Amniotic epithelial cell (primary cell): ENCODE measurements at regions not wholly inside any gene's neighbourhood (a gene's known extent, or its start where the extent isn't known, plus 50 kb on each side); places are given as distances from the start of the nearest gene placed in this dataset.

ENCODE experiments used
- DNase-seq: peaks from one replicate; pipeline ENCODE4 v3.0.0-alpha.2; 2010; ENCODE audit warnings: low read depth

DNA sequence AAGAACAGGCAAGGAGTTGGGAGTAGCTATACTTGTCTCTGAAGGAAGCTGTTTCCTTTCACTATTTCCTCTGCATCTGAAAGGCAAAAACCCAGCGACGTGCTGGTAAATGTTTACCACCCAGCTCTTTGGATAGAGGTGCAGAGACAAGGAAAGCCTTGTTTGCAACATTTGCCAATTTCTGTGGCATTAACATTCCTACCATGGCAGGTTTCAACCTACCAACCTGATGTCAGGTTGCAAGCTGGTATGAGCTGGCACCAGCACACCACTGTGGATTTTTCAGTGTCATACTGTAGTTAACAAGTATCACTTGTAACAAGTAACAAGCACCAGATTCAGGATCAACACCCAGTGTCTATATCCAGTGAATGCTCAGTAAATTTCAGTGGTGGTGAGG, 294.8 kb upstream of the TMPO start:
- DNase-seq: no peak

DNA sequence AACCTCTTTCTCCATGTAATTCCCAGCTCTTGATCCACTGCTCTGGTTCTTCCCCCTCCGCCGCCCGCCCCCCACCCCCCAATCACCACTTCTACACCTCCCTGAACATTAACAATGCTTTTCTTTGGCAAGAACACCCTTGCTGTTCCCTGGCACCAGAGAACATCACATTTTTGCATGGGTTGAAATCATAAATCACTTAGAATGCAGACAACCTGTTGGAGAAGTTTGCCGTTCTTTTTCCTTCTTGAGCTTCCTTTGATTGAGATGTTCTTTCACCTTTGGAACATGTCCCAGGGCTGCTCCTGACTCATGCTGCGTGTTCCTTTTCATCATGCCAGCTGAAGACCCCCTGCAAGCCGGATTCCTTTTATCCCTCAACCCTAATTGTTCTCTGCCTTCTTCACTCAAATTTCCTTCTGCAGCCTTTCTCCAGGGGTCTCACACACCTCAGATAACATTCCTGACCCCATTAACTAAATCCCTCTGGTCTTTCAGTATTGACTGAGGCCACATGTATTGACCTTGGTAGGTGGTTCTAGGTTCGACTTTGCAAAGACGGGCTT, 294.1 kb upstream of the TMPO start:
- DNase-seq: no peak

DNA sequence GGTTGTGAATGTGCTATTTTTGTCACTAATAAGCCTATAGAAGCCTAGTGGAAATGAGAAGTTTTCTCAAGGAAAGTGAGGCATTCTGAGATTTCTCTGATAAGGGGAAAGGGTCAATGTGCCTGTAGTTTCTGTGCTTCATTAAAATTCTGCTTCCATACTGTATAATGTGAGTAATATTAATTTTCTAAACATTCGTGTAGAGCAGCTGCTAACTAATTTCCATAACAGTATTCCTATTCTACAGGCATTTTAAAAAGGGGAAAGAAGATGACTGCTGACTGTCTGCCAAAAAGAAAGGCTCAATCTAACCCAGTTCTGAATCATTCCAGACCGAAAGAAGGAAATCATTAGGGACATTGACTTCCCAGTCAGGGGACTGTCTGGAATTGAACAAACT, 293.3 kb upstream of the TMPO start:
- no peak for DNase-seq

DNA sequence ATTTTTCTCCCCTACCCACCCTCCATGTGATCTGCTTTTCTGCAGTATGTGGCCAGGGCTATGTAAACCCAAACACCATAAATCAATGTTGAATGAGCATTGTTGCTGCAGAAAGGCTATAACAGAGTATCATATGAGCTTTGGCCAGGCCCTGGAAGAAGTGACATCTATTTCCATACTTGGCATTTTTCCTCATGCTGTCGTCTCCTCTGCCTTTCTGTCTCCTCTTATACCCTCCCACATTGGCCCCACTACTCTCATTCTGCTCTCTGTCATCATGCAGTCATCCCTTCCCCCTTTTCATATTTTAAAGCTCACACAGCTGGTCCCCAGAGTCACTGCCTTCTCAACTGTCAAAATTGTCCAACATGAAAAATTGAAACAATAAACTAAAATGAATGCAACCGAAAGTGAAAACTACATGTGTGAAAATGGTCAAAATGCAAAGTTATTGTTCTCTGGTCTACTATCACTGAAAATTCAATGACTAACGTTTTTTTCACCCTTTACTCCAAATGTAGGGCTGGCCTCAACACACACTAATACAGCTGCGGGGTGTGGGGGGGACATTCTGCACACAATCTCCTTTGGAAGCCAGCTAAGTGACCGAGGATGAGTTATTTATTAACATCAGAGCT, 290.7 kb upstream of the TMPO start:
- no peak for DNase-seq

DNA sequence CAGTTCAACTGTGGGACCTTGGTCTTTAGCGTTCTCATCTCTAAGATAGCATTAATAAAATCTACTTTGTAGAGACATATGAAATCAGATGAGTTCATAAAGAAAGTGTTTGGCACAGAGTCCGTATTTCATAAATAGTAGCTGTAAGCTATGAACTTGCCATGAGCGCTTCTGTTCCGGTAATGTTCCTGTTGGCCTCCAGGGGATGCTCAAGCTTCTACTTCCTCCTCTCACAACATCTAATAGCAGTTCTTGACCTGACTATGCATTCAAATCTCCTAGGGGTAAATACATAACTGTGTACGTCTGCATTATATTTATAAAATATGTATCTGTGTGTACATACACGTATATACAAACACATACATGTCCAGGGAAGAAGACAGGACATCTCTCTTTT, 288.2 kb upstream of the TMPO start:
- DNase-seq: peak; percentile 8

DNA sequence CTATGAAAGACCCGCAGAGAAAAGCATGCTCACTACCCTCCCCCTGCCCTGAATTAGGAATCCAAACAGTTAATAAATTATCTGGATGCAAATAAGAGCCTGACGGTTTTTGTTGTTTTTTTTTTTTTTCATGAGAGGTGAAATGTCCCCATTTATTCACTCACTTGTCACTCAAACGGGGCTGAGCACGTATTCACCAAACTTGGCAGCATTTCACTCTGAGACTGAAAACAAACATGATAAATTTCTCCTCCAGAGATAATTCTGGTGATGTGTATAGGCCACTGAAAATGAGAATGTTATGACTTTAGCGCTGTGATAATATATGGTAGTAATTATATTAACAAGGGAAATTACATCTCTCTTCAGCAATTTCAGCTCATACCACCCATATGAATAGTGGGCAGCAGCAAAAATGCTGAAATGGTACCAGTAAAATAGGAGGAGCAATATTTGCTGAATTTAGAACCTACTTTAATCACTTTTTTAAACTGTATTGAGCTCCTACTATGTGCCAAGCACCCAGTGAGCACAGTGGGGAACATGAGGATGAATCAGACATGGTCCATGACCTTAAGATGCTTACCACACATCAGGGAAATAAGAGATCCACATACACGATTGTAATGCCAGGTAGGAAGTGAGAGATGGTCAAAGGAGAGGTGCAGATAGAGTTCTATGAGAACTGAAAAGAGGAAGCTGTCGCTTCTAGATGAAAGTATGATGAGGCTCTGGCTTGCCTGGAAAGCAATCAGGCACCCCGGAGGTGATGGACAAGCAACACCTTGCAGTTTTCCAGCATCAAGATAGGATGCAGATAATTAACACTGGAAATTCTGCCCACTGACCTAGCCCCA, 286.5 kb upstream of the TMPO start:
- DNase-seq: no peak

DNA sequence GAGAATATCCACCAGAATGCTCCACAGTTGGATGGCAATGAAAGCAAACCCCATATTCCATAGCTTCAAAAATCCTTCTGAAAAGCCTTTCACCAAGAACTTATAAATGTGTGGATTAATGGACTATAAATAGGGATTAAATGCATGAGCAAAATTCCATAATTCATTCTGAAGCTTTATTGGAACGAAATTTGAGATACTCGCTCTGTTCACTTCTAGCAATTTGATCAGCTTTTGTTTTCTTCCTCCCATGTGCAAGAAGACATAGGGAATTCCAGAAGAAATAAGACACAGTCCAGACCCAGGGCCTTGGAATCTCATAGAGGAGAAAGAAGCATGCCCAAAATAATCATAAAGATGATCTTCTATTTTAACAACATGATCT, 285.9 kb upstream of the TMPO start:
- no peak for DNase-seq

DNA sequence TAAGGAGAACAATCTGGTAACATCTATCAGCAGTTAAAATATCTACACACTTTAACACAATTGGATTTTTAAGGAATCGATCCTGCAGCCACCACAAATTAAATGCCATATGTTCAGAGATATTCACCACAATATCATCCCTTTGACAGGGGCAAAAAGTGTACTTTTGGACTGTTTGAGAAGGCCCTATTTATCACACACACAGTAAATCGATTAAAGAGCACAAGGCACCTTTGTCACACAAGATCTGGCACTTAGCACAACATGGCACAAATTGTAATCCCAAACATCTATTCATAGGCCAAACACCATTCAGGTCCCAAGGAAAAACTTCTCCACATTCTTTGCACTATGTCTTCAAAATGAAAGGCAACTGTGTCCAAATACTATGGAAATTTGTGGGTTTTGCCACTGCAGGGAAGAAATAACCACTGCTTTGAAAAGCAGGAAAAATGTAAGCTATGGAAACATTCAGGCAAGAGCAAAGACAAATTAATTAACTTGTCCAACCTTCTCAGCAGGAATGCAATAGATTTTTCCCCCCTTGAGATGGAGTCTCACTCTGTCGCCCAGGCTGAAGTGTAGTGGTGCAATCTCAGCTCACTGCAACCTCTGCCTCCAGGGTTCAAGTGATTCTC, 282.5 kb upstream of the TMPO start:
- DNase-seq: no peak

DNA sequence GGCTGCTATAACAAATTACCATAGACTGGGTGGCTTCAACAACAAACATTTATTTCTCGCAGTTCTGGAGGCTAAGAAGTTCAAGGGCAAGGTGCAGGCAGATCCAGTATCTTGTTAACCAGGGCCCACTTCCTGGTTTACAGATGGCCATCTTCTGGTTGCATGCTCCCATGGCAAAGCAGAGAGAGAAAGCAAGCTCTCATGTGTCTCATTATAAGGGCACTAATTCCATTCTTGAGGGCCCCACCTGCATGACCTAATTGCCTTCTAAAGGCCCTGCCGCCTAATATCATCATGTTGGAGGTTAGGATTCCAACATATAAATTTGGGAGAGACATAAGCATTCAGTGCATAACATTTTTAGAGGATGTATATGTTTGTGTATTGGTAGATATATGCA, 280.1 kb upstream of the TMPO start:
- DNase-seq: no peak

DNA sequence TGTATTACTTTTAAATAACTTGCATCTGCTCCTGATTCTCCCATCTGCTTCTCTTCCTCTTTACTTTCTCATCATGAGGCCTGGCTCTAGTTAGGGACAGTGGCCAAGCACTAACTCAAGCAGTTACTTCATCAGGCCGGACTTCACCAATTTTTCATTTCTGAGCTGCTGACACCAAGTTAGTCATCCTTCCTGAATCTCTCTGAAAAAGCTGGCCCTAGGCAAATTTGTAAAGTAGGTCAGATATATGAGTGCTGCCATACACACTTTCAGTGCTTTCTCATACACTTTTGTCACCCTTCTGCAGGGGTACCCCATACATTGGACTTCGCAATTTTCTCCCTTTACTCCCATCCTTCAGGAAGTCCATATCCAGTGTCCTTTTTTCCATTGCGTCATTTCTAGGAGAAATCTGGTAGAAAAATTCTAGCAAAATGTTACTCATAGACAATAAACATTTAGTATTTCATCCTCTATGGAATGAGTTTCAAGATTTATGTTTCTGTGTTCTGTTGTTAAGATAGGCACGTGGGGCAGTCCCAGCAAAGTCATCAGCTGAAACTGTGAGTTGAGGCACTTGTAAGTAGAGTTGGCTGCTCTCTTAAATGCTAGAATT, 276.8 kb upstream of the TMPO start:
- DNase-seq: peak; percentile 48

DNA sequence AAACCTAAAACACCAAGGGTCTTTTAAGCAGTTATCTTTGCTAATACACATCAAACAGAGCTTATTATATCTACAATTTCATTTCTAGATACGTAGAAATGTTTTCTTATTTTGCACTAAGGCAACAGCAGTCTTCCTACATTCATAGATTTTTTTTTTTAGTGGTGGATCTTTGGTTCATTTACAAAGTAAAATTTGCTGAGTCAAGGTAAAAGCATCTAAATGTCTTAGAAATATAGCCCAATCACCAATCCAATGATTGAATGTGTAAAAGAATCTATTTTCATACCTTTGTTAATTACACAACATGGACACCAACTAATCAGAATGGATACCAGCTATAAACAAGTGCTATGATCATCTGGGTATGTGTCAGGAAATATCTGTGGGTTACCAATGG, 272.2 kb upstream of the TMPO start:
- DNase-seq: no peak

DNA sequence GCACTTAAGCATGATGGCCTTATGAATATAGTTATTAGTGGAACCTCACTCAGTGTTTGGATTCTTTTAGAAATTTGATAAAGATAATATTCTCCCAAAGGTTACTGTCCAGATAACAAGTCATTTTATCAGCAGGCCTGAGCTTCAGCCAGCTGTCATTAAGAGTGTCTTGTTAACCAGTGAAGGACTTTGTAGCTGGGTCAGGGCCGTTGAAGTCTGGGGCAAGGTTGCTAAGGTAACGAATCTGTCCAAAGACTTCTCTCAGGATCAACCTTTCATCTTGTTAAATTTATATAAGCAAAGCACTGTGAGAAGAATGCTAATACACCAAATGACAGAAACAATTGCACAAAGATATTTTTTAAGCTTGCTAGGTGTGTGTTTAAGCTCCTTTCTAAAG, 271.3 kb upstream of the TMPO start:
- no peak for DNase-seq

DNA sequence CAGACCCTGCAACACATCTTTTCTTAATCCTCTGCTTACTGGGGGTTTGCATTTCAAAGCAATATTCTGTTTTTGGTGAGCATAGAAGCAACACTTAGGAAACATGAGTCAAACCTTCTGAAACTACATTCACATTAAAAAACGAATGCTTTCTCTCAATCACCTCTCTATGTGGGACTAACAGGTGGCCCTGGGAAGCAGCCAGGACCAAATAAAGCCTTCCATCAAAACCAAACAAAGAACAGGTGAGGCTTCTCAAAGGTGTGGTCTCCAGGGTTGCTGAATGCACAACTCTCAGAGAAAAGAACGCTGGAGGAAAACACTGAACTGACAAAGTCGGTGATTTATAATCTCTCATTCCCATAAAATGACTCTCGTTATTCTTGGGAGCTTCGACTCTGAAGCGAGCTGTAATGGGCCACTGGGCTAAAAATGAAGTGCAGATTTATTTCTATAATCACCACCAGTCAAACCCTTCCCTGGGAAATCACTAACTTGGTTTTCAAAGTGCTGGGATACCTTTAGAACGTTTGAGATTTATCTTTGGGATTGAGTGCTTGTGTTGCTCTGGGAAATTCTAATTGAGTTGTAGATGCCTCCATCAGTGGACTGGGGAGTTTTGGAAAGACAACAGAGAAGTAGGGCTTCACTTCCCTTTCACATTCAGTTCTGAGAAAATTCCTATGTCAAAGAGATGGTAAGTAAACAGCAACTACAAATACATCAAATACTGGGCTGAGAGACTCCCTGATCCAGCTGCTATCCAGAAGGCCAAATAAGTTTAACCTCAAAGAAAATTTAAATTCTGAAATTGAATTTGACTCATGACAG, 262.0 kb upstream of the TMPO start:
- DNase-seq: no peak

DNA sequence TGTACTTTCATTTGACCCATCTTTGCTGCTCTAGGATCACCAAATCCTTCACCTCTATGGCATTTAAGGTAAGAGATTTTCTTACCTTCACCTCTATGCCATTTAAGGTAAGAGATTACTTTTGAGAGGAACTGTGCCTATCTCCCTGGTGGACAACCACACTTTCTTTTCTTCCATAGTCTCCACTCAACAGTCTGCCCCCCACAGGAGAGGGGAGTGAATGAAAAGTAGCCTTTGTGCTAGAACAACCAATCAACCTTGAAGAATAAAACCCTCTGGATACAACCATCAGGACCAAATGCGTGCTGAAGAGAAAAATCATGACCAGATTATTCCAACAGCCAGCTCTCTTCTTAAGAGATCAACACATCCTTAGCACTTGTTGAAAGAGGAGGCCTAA, 258.6 kb upstream of the TMPO start:
- DNase-seq: no peak

DNA sequence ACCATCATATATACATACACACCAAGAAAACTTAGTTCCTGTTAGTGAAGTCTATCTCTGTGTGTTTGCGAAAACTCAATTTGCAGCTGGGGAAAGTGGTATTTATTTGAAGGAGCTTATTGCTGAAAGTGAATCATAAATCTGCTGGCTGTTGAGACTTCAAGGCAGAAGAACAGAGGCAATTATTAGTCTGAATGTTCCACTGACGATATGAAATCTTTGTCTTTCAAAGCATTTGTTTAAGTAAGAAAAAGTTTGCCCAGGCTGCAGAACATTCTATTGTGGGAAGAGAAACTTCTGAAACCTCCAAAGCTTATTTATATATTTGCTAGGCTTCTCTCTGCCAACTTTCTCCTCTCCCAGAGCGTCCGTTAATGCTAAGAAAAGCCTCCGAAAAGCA, 255.7 kb upstream of the TMPO start:
- no peak for DNase-seq

DNA sequence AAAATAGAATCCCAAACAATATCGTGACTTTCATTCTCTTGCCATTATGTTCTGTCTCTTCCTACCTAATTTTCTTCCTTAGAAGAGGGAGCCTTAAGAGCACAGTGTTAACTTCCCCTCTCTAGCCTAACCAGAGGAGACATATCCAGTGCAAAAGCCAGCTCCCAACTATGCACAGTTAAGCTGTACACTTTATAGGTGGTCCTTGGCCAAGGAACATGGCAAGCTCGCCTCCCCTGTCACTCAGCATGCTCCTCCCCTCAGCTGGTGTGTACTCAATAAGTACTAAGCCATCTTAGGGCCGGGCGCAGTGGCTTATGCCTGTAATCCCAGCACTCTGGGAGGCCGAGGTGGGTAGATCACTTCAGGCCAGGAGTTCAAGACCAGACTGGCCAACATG, 255.1 kb upstream of the TMPO start:
- no peak for DNase-seq

DNA sequence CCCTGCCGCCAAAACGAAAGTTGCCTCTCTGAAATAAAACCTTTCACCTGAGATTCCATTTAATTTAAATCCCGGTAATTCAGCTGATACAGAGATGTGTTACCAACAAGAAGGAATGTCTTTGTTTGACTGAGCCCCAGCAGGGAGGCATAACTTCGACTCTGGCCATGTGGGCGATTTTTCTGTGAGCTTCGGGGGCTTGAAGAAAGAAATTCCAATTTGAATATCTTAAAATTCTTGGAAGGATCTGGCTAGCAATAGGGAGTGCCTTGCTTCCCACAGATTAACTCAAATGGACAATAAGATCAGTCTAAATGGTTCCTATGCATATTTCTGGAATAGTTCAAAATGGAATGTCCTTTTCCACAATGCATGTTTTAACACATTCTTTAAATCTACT, 252.5 kb upstream of the TMPO start:
- DNase-seq: no peak

DNA sequence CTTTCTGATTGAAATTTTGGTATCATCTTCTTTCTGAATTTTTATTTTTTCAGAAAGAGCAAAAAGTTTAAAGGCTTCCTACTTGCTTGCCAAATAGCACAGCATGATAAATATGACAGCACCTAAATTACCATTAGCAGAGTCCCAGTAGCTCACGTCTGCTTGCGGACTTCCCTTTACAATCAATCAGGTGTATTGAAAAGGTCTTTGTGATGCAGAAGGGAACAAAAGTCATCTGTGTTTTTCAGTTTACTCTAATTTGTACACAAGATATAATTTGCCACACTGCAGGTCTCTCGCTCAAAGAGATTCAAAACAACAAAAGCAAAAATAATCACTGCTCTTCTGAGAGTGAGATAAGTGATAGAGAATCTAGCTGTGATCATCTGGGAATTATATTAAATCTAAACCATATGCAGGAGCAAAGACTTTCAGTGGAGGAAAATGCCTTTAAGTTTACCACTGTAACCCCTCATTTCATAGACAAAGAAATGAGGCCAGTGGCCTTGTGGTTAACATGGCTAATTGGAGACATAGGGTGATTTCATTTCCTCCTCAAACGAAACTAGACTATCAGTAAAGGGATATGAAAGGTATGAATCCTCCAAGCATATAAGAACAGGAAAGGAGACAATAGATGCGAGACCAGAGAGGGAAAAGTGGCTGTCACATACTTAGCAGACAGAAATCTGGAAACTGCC, 240.8 kb upstream of the TMPO start:
- DNase-seq: no peak

DNA sequence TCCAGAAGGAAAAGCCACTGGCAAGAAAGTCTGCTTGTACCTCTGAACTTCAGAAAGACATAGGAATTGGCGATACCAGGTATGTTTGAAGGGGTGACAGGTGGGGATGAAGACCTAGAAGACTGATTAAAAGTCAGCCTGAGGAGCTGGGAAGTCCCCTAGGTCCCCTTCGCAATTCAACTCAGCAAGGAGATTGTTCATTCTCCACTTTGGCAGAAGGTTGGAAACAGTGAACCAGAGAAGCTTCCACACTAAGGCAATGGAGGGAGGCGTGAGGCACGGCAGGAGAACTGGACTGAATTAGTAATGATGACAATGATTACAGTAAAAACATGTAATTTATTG, 240.3 kb upstream of the TMPO start:
- DNase-seq: no peak

DNA sequence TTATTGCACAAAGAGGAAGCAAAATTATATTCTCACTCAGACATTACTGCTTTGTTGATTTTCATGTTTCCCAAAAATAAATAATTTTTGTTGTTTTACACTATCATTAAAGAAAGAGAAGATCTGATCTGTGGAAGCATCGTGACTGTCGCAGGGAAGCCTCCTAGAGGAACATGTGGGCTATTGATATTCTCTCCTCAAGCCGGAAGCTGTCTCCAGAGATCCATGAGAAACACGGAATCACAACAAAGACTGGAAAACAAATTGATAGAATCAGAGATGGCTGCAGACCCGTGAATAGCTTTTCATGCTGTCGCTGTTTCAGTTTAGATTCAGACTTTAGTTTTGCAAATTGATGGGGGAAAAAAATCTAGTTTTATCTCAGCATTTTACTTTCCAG, 235.2 kb upstream of the TMPO start:
- DNase-seq: no peak

DNA sequence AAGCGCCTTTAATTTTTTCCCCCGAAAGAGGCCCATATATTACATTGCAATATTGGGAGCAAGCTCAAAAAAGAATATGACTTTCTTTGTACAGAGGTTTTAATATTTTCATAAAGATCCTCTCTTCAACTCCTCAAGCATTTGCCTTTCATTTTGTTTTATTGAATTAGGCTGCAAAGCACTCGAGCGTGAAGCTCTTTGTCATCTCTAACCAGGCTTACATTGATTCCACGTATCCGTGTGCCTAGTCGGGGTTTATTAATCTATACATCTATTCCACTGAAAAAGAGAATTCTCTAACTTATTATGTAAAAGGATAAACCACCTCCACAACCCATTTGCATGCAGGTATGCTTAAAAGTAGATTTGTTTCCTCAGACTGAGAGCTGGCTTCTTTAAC, 234.8 kb upstream of the TMPO start:
- DNase-seq: no peak
